ENCODE measurements at regions not wholly inside any gene's neighbourhood (a gene's known extent, or its start where the extent isn't known, plus 50 kb on each side); places are given as distances from the start of the nearest gene placed in this dataset.

DNA sequence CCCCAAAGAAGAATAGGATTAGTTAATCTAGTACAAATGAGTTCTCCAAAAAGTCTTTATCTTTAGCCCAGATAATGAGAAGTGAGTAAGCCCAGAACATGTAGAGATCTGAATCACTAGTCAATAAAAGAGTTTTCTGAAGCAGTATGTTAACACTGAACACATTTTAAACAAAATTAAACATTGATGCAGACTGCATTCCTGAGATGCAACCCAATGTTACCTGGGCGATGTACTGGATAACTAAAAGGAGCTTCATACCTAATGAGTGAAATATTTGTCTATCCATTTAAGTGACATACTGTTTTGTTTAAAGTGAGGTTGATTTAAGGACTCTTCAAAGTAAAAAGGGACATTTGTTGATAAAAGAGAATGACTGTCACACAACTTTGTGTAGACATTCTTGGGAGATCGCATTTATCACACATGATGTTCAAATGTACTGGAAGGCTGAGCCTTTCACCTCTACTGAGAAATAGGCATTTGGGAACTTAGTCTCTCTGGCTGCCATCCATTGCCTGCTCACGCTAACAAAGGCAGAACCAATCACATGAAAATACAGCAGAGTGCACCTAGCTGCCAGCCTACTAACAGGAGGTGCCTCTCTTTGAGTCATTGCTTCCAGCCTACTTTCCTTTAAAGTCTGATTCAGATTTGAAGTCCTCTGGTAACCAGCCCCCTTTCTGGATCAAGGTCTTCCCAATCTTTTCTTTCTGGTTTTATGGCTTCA is 287.7 kb downstream of the BTG1 start:
- DNase-seq (no peak), ATAC-seq (replicated peaks in 1 of 4) (no peak)
- Histone ChIP-seq H3K36me3 (ENCODE audit: control insufficient read depth in 2 of 2, extremely low read depth in 1 of 2, insufficient read depth in 1 of 2, low read length in 1 of 2) (no peaks in the 10 kb centered on the region), H3K27ac (ENCODE audit: low read length) (no peak overlapping the region), H3K4me3 (ENCODE audit: control insufficient read depth in 1 of 2, extremely low read depth in 1 of 2, low read length in 1 of 2) (no peak overlapping the region), H3K4me1 (ENCODE audit: control insufficient read depth in 1 of 2, extremely low read depth in 1 of 2, insufficient read depth in 2 of 2, low read length in 2 of 2) (peaks cover 0 to 12% of the 10 kb centered on the region in 2 experiments), H3K27me3 (replicated peaks in 1 of 2; ENCODE audit: control insufficient read depth in 2 of 2, extremely low read depth in 1 of 2, insufficient read depth in 2 of 2, low read length in 1 of 2) (no peaks in the 10 kb centered on the region), H3K9me3 (no peaks in the 10 kb centered on the region)
- ChIA-PET POLR2A (interaction anchor here (0.5 to 0.8 kb wide), 3 partner anchors 24 to 918 kb away, joined by 3 to 4 read pairs (median 3); no protein-coding TSS in a partner anchor), CTCF (interaction anchor here in 1 of 2 donors (1.2 kb wide), 1 partner anchor 46 kb away, joined by 5 read pairs; no protein-coding TSS in a partner anchor)
- Mint-ChIP-seq H3K36me3 (no peaks in the 10 kb centered on the region), H3K4me3 (no peak overlapping the region), H3K27me3 (no peaks in the 10 kb centered on the region), H3K4me1 (peaks cover 38 to 41% (median 40%) of the 10 kb centered on the region in 3 donors), H3K9me3 (peaks cover 0 to 4% (median 0%) of the 10 kb centered on the region in 3 donors), H3K27ac (peak overlapping the region in 1 of 2 donors; percentile 45)
- 100% methylated on average over 1 of the region's 3 CpGs for WGBS (ENCODE audit: insufficient coverage)

DNA sequence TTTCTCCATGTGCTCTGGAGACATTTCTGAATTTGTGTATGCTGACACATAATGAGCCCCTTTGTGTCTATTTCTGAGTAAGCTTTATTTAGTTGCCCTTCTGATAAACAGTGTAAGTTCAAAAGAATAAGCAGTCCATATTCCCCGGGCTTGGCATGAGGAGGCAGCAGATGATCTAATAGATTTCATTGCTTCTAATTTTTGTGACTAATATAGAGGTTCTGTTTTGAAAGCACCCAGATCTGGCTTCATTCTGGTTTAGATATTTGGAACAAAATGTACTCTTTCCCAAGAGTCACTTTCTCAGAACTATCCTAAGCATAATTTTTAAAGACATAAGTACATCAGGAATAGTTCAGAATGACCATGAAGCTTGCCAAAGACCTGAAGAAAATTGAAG is 290.9 kb downstream of the BTG1 start:
- WGBS (ENCODE audit: insufficient coverage), result no CpG with 5 or more reads among the region's 1 CpG
- ChIA-PET POLR2A (interaction anchor here (0.6 kb wide), 3 partner anchors 18 to 660 kb away, joined by 3 to 5 read pairs (median 4); no protein-coding TSS in a partner anchor), CTCF (no interaction called here)
- Histone ChIP-seq H3K27ac (ENCODE audit: low read length) (no peak overlapping the region), H3K9me3 (no peaks in the 10 kb centered on the region), H3K36me3 (ENCODE audit: control insufficient read depth in 2 of 2, extremely low read depth in 1 of 2, insufficient read depth in 1 of 2, low read length in 1 of 2) (no peaks in the 10 kb centered on the region), H3K4me3 (ENCODE audit: control insufficient read depth in 1 of 2, extremely low read depth in 1 of 2, low read length in 1 of 2) (no peak overlapping the region), H3K27me3 (replicated peaks in 1 of 2; ENCODE audit: control insufficient read depth in 2 of 2, extremely low read depth in 1 of 2, insufficient read depth in 2 of 2, low read length in 1 of 2) (no peaks in the 10 kb centered on the region), H3K4me1 (ENCODE audit: control insufficient read depth in 1 of 2, extremely low read depth in 1 of 2, insufficient read depth in 2 of 2, low read length in 2 of 2) (no peaks in the 10 kb centered on the region)
- H3K4me3 Mint-ChIP-seq, result no peak overlapping the region
- no peaks in the 10 kb centered on the region for H3K36me3 Mint-ChIP-seq
- DNase-seq (no peak), ATAC-seq (replicated peaks in 1 of 4) (no peak)
- H3K9me3 Mint-ChIP-seq, result peaks cover 0 to 4% (median 0%) of the 10 kb centered on the region in 3 donors
- peaks cover 32 to 33% (median 32%) of the 10 kb centered on the region in 3 donors for H3K4me1 Mint-ChIP-seq
- H3K27me3 Mint-ChIP-seq, result no peaks in the 10 kb centered on the region
- H3K27ac Mint-ChIP-seq, result no peak overlapping the region

DNA sequence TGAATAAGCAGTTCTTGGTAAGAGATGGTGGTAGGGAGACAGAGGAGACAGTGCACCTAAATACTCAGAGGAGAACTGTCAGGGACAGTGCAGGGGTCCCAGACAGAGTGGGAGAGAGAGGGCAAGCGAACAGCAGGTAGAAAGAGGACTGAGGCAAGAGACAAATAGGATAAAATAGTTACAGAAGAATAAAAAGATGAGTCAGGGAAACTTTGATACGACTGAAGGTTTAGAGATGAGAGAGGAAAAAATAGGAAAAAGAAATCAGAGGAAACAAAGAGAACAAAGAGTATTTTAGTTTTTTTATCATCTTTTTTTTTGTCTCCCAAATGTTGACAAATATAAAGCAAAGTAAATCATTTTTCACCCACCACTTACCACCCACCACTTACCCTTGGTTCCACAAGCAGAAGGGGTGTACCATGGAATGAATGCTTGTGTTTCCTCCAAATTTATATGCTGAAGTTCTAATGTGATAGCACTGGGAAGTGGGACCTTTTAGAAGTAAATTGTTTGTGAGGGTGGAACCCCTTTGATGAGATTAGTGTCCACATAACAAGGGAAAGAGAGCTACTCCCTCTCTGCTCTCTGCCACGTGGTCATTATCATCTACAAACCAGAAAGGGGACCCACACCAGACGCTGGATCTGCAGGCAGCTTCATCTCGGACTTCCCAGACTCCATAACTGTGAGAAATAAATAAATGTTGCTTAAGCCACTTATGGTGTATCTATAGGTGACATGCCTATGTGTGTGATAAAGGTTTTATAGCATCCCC is 292.1 kb downstream of the BTG1 start:
- Histone ChIP-seq H3K9me3 (no peaks in the 10 kb centered on the region), H3K4me3 (ENCODE audit: control insufficient read depth in 1 of 2, extremely low read depth in 1 of 2, low read length in 1 of 2) (no peak overlapping the region), H3K27ac (ENCODE audit: low read length) (no peak overlapping the region), H3K4me1 (ENCODE audit: control insufficient read depth in 1 of 2, extremely low read depth in 1 of 2, insufficient read depth in 2 of 2, low read length in 2 of 2) (no peaks in the 10 kb centered on the region), H3K27me3 (replicated peaks in 1 of 2; ENCODE audit: control insufficient read depth in 2 of 2, extremely low read depth in 1 of 2, insufficient read depth in 2 of 2, low read length in 1 of 2) (no peaks in the 10 kb centered on the region), H3K36me3 (ENCODE audit: control insufficient read depth in 2 of 2, extremely low read depth in 1 of 2, insufficient read depth in 1 of 2, low read length in 1 of 2) (no peaks in the 10 kb centered on the region)
- ATAC-seq (replicated peaks in 1 of 4), result no peak
- WGBS (ENCODE audit: insufficient coverage), result 78% methylated on average over 1 of the region's 5 CpGs
- H3K4me1 Mint-ChIP-seq, result peaks cover 29 to 32% (median 32%) of the 10 kb centered on the region in 3 donors
- H3K27ac Mint-ChIP-seq, result no peak overlapping the region
- no peak overlapping the region for H3K4me3 Mint-ChIP-seq
- no peaks in the 10 kb centered on the region for H3K27me3 Mint-ChIP-seq
- DNase-seq, result no peak
- ChIA-PET POLR2A (no interaction called here), CTCF (interaction anchor here in 1 of 2 donors (1.0 kb wide), 1 partner anchor 41 kb away, joined by 5 read pairs; no protein-coding TSS in a partner anchor)
- H3K36me3 Mint-ChIP-seq, result no peaks in the 10 kb centered on the region
- peaks cover 0 to 4% (median 0%) of the 10 kb centered on the region in 3 donors for H3K9me3 Mint-ChIP-seq

DNA sequence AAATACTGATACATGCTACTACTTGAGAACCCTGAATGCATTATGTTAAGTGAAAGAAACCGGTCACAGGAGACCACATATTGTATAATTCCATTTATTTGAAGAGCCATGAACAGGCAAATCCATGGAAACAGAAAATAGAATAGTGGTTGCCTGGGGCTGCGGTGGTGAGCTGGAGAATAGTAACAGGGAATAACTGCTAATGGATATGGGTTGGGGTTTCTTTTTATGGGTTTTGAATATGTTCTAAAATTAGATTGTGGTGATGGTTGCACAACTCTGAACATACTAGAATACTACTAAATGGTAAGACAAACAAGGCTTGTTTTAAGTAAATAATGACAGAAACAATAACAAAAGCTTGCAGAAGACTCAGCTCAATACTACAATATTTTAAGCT is 293.0 kb downstream of the BTG1 start:
- no peak overlapping the region for H3K4me3 Mint-ChIP-seq
- peaks cover 2% of the 10 kb centered on the region for H3K36me3 Mint-ChIP-seq
- H3K4me3 ChIP-seq (ENCODE audit: control insufficient read depth in 1 of 2, extremely low read depth in 1 of 2, low read length in 1 of 2), result no peak overlapping the region
- no peaks in the 10 kb centered on the region for H3K27me3 ChIP-seq (replicated peaks in 1 of 2; ENCODE audit: control insufficient read depth in 2 of 2, extremely low read depth in 1 of 2, insufficient read depth in 2 of 2, low read length in 1 of 2)
- no peak overlapping the region for H3K27ac ChIP-seq (ENCODE audit: low read length)
- H3K9me3 ChIP-seq, result no peaks in the 10 kb centered on the region
- ChIA-PET POLR2A (interaction anchor here (0.5 to 0.9 kb wide), 4 partner anchors 25 to 285 kb away, joined by 3 to 6 read pairs (median 5); no protein-coding TSS in a partner anchor), CTCF (interaction anchor here (0.6 to 1.0 kb wide), 3 partner anchors 37 to 816 kb away, joined by 3 to 5 read pairs (median 5); no protein-coding TSS in a partner anchor)
- H3K4me1 Mint-ChIP-seq, result peaks cover 24 to 30% (median 27%) of the 10 kb centered on the region in 3 donors
- 40% methylated on average over 1 of the region's 2 CpGs for WGBS (ENCODE audit: insufficient coverage)
- no peaks in the 10 kb centered on the region for H3K4me1 ChIP-seq (ENCODE audit: control insufficient read depth in 1 of 2, extremely low read depth in 1 of 2, insufficient read depth in 2 of 2, low read length in 2 of 2)
- H3K27me3 Mint-ChIP-seq, result no peaks in the 10 kb centered on the region
- peak overlapping the region in 1 of 2 donors; percentile 12 for H3K27ac Mint-ChIP-seq
- no peaks in the 10 kb centered on the region for H3K9me3 Mint-ChIP-seq
- ATAC-seq (replicated peaks in 1 of 4) (no peak), DNase-seq (no peak)
- H3K36me3 ChIP-seq (ENCODE audit: control insufficient read depth in 2 of 2, extremely low read depth in 1 of 2, insufficient read depth in 1 of 2, low read length in 1 of 2), result no peaks in the 10 kb centered on the region

DNA sequence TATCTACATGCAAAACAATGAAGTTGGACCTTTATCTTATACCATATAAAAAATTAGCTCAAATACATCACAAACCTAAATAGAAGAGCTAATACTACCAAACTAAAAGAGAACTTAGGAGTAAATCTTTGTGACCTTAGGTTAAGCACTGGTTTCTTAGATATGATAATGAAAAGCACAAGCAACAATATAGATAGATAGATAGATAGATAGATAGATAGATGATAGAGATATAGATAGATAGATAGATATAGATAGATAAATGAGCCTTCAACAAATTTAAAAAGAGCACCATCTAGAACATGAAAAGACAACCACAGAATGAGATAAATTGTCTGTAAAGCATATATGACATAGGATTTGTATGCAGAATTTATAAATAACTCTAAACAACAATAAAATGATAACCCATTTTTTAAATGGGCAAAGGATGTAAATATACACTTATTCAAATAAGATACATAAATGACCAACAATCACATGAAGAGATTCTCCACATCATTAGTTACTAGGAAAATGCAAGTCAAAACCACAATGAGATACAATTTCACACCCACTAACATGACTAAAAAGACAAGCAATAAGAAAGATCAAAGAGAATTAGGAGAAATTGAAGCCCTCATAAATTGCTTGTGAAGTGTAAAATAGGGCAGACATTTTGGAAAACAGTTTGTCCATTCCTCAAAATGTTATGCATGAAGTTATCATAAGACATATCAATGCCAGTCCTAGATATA is 293.7 kb downstream of the BTG1 start:
- ATAC-seq (replicated peaks in 1 of 4) (peak in 1 of 4 experiments; percentile 26), DNase-seq (peak in 1 of 35 experiments; percentile 44)
- H3K4me1 Mint-ChIP-seq, result peaks cover 21 to 27% (median 27%) of the 10 kb centered on the region in 3 donors
- Histone ChIP-seq H3K9me3 (no peaks in the 10 kb centered on the region), H3K27me3 (replicated peaks in 1 of 2; ENCODE audit: control insufficient read depth in 2 of 2, extremely low read depth in 1 of 2, insufficient read depth in 2 of 2, low read length in 1 of 2) (no peaks in the 10 kb centered on the region), H3K36me3 (ENCODE audit: control insufficient read depth in 2 of 2, extremely low read depth in 1 of 2, insufficient read depth in 1 of 2, low read length in 1 of 2) (no peaks in the 10 kb centered on the region), H3K27ac (ENCODE audit: low read length) (no peak overlapping the region), H3K4me1 (ENCODE audit: control insufficient read depth in 1 of 2, extremely low read depth in 1 of 2, insufficient read depth in 2 of 2, low read length in 2 of 2) (no peaks in the 10 kb centered on the region), H3K4me3 (ENCODE audit: control insufficient read depth in 1 of 2, extremely low read depth in 1 of 2, low read length in 1 of 2) (no peak overlapping the region)
- H3K36me3 Mint-ChIP-seq, result peaks cover 6% of the 10 kb centered on the region
- no peak overlapping the region for H3K27ac Mint-ChIP-seq
- ChIA-PET CTCF (interaction anchor here in 1 of 2 donors (1.3 kb wide), 1 partner anchor 11 kb away, joined by 3 read pairs; no protein-coding TSS in a partner anchor), POLR2A (interaction anchor here in 1 of 2 donors (0.9 kb wide), 1 partner anchor 286 kb away, joined by 6 read pairs; no protein-coding TSS in a partner anchor)
- H3K9me3 Mint-ChIP-seq, result no peaks in the 10 kb centered on the region
- H3K4me3 Mint-ChIP-seq, result no peak overlapping the region
- H3K27me3 Mint-ChIP-seq, result no peaks in the 10 kb centered on the region

All from T-cell (primary cell).